Activated T-cell treated with anti-CD3 and anti-CD28 coated beads, Interleukin-2, amount 50 U/mL, for 48 hours (primary cell): ENCODE measurements at regions not wholly inside any gene's neighbourhood (a gene's known extent, or its start where the extent isn't known, plus 50 kb on each side); places are given as distances from the start of the nearest gene placed in this dataset.
"Not testable (repeated sequence)": the region's sequence is repeated elsewhere in the genome, so short reads cannot be mapped to it uniquely, and the experiment has no call there.

Source experiments
- DNase-seq, 2 experiments: peaks; one replicate each; pipeline ENCODE4 v3.0.0-alpha.2; 2020

DNA sequence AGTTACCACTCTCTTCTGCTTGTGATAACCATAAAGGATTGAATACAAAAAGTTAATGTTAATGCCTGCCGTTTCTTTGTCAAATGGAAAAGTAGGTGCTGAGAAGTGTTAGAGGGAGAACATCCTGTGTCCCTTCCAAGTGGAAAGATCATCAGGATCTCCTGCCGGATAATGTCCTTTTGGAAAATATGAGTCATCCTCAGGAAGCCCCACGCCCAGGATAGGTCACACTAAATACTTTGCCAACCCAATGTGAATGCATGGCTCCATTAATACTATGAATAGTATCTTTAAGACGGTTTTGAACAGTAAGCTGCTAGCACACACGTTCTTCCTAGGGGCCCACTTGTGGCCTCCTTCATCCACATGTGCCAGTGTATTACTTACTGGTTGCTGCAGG, 279.5 kb downstream of the ZNF326 start:
- no peak for DNase-seq

- DNase-seq: no peak
These were observed 278.4 kb downstream of the ZNF326 start for GRCh38 chr1:90273241-90273774.

GRCh38 chr1:90262791-90263190, 267.9 kb downstream of the ZNF326 start:
- DNase-seq: no peak

DNA sequence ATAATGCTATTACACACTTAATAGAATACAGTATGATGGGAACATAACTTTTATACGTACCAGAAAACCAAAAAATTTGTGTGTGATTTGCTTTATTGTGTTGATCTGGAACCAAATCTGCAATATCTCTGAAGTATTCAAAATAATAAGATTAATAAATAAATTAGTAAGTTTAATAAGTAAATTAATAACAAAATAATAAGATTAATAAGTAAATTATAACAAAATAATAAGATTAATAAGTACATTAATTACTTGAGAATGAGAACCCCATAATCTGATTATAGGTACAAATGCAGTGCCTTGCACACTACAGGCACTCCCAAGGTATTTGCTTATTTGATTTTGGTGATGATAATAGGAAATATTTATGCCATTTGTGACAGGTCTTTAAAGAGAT, 267.4 kb downstream of the ZNF326 start:
- DNase-seq: no peak

- no peak for DNase-seq
These were observed 251.2 kb downstream of the ZNF326 start for GRCh38 chr1:90246069-90246468.

DNA sequence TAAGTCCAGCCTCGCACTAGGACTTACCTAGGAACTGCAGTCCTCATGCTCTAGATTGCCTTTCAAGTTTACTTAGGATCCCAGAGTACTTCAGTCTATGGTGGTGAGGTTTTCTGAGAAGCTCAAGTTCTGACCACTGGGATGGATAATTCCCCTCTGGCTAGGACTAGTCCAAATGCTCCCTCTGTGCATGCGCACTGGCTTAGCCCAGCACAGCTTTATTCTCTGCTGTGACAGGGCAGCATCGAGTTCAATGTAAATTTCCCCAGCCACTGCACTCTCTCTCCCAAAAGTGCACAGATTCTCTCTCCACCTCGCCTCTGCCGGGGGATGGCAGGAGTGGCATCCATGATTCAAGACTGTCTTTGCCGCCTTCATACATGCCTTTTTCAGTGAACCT, 241.6 kb downstream of the ZNF326 start:
- no peak for DNase-seq

GRCh38 chr1:90223401-90223800, 228.5 kb downstream of the ZNF326 start:
- no peak for DNase-seq

GRCh38 chr1:90220941-90221693, 226.2 kb downstream of the ZNF326 start:
- no peak for DNase-seq

DNA sequence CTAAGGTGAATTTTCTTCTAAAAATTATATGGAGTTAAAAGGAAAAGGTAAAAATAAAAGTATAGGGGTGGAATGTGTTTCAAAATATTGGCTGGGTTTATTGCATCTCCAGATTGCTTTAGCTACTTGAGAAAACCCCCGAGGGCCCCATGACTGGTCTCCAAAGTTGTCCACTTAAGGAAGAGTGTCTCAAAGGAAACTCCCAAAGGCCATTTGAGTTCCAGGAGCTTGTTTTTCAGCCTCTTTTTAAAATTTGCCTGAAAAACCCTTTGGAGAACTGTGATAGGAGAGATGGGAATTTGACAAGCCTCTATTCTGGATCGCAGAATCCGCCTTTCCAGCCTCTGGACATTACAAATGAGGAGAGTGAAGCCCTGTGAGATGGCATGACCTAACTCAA, 225.6 kb downstream of the ZNF326 start:
- DNase-seq: no peak

DNA sequence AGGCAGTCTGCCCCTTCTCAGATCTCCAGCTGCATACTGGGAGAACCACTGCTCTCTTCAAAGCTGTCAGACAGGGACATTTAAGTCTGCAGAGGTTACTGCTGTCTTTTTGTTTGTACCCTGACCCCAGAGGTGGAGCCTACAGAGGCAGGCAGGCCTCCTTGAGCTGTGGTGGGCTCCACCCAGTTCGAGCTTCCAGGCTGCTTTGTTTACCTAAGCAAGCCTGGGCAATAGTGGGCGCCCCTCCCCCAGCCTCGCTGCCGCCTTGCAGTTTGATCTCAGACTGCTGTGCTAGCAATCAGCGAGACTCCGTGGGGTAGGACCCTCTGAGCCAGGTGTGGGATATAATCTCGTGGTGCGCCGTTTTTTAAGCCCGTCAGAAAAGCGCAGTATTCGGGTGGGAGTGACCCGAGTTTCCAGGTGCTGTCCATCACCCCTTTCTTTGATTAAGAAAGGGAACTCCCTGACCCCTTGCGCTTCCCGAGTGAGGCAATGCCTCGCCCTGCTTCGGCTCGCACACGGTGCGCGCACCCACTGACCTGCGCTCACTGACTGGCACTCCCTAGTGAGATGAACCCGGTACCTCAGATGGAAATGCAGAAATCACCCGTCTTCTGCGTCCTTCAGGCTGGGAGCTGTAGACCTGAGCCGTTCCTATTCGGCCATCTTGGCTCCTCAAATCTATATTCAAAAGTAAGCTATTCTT, 224.4 kb downstream of the ZNF326 start:
- not testable (repeated sequence) for DNase-seq

- no peak for DNase-seq
These were observed 216.0 kb downstream of the ZNF326 start for GRCh38 chr1:90210633-90211491.

- DNase-seq: no peak
These were observed 214.0 kb downstream of the ZNF326 start for GRCh38 chr1:90208949-90209348.

GRCh38 chr1:90206260-90206659, 211.3 kb downstream of the ZNF326 start:
- DNase-seq: no peak

GRCh38 chr1:90204780-90205179, 209.9 kb downstream of the ZNF326 start:
- DNase-seq: no peak

DNA sequence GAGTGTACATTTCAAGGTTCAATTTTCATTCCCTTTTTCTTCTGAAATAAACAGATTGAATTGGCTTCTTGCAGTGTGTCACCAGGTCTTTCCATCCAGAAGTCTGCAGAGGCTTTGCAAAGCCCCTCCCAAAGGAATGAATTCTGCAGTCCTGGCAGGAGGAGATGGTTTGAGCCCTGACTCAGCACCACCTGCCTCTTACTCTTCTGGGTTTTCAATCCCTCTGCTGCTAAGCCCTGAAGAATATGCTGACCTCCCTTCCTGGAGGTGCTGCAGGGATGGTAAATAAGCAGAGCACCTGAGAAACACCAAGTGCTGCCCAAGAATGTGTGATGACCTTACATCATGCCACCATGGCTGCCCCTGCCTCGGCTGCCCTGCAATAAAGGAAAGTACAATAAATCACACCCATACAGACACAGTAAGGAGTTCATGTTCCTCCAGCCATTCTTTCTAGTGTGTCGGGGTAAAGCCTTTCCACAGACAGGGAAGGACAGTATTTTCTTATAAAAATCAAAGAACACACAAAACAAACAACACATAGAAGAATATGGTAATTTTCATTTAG, 209.2 kb downstream of the ZNF326 start:
- DNase-seq: no peak

DNA sequence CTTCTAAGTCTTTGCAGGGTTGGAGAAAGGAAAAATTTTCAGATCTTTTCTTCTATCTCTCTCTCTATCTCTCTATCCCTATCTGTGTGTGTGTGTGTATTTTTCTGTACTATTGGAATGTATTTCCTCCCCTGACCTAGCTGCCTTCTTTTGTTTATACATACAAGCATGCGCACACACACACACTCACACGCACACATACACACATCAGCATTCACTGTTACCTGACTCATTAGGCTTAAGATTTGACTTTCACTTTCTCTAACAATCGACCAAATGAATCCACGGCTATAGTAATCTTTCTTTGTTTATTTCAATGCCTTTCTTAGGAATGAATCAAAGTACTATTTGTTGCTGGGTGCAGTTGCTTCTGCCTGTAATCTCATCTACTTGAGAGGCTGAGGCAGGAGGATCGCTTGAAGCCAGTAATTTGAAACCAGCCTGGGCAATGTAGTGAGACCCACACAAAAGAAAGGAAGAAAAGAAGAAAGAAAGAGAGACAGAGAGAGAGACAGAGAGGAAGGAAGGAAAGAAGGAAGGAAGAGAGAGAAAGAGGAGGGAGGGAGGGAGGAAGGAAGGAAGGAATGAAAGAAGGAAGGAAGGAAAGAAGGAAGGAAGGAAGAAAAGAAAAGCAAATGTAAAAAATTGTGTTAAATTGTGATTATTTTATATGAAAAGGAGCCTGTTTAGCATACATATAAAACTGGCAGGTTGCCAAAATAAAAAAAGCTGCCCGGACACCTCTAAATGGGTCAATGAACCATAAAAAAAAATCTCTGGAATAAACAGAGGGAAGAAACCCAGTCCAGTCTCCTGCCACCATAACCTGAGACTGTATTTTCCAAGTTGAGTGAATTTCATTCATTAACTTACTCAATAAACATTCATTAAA, 206.8 kb downstream of the ZNF326 start:
- no peak for DNase-seq

GRCh38 chr1:90200646-90201205, 205.8 kb downstream of the ZNF326 start:
- DNase-seq: no peak

- DNase-seq: no peak
These were observed 203.9 kb downstream of the ZNF326 start for GRCh38 chr1:90198616-90199332.

DNA sequence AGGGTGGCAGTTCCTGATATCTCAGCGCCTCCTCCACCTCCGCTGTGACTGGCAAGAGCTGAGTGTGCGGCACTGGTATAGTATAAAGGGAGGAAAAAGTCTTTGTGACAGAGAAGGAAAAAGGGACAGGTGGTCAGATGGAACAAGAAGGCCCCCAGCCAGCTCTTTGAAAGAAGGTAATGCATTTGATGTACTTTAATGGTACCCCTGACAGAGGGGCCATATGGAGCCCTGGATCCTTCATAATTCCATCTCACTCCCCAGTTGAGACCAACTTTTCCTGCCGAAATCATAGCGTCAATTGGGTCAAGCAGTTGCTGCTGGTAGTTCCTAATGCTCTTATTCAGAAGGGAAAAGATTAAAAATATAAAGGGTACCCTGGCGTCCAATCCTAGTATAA, 198.2 kb downstream of the ZNF326 start:
- DNase-seq: no peak

DNA sequence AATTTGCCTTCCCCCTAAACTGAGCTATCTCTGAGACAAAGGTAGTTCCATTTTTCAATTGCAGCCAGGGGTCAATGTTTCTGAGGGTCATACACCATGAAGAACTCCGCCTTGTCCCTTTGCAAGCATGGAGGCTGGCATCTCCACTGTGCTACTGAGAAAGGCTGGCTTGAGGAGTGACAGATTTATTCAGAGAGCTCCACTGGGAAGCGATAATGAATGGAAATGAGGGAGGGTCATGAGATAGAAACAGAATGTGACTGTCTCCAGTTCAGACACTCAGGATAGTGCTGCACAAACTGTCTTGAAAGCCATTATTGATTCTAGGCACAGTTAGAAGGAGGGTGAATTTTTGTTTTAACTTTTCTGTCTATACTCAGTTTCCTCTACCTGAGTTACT, 197.5 kb downstream of the ZNF326 start:
- DNase-seq: no peak

- DNase-seq: no peak
These were observed 195.6 kb downstream of the ZNF326 start for GRCh38 chr1:90190523-90190922.
